Neutrophil (primary cell): ENCODE measurements at regions not wholly inside any gene's neighbourhood (a gene's known extent, or its start where the extent isn't known, plus 50 kb on each side); places are given as distances from the start of the nearest gene placed in this dataset.

Source experiments
- H3K27ac ChIP-seq: fragments of 200-600 bp; sonication (generic); 2 replicates; pipeline ENCODE4 v1.5.1; 2016; ENCODE audit warnings: mild to moderate bottlenecking, moderate library complexity
- H3K27me3 ChIP-seq: fragments of 200-600 bp; sonication (generic); 2 replicates; pipeline ENCODE4 v1.6.0; 2016; ENCODE audit warnings: mild to moderate bottlenecking
- H3K36me3 ChIP-seq: fragments of 200-600 bp; sonication (generic); 2 replicates; pipeline ENCODE4 v1.5.1; 2017
- H3K4me1 ChIP-seq, 2 experiments: fragments of 200-600 bp in 1 of 2; sonication (generic) in 1 of 2; 1 replicate in 1 of 2; 2 replicates in 1 of 2; pipeline versions ENCODE4 v1.5.1 to v1.6.1; 2013 to 2016; ENCODE audit warnings: low read depth in 1 of 2, low read length in 1 of 2, mild to moderate bottlenecking in 1 of 2, moderate library complexity in 1 of 2; ENCODE audit not compliant: control insufficient read depth in 1 of 2, insufficient read depth in 1 of 2
- H3K4me3 ChIP-seq, 2 experiments: fragments of 200-600 bp in 1 of 2; sonication (generic) in 1 of 2; 1 replicate in 1 of 2; 2 replicates in 1 of 2; pipeline ENCODE4 v1.5.1; 2013 to 2016; ENCODE audit warnings: low read depth in 1 of 2, low read length in 1 of 2, mild to moderate bottlenecking in 1 of 2, moderate library complexity in 1 of 2
- H3K9me3 ChIP-seq: fragments of 200-600 bp; sonication (generic); 2 replicates; pipeline ENCODE4 v1.5.1; 2016
- CTCF ChIP-seq: fragments of 200-600 bp; sonication (generic); IDR thresholded peaks from 2 replicates; pipeline ENCODE4 v1.5.1; 2016; ENCODE audit warnings: antibody characterized with exemption

DNA sequence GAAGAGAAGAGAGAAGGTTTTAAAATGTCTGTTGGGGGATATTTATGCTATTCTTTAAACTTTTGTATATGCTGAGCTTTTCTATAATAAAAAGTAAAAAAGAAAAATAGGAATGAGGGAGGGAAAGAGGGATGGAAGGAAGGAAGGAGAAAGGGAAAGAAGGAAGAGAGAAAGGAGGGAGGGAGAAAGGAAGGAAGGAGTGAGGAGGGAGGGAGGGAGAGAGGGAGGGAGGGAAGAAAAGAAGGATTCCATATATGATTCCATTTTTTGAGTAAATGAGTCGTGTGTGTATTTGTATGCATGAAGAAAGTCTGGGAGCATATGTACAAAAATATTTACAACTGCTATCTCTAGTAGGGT, 120.9 kb upstream of the ZBTB40 start:
- peaks cover 11% of the 10 kb centered on the region for H3K27me3 ChIP-seq
- no peaks in the 10 kb centered on the region for H3K36me3 ChIP-seq
- H3K27ac ChIP-seq: no peak overlapping the region
- H3K4me1 ChIP-seq: no peaks in the 10 kb centered on the region
- TF ChIP-seq CTCF: no peak
- H3K9me3 ChIP-seq: no peaks in the 10 kb centered on the region
- no peak overlapping the region for H3K4me3 ChIP-seq

- peaks cover 11% of the 10 kb centered on the region for H3K27me3 ChIP-seq
- no peak for TF ChIP-seq CTCF
- no peaks in the 10 kb centered on the region for H3K4me1 ChIP-seq
- no peaks in the 10 kb centered on the region for H3K36me3 ChIP-seq
- no peak overlapping the region for H3K4me3 ChIP-seq
- H3K9me3 ChIP-seq: no peaks in the 10 kb centered on the region
- H3K27ac ChIP-seq: no peak overlapping the region
Observed at GRCh38 chr1:22331618-22332423, 119.8 kb upstream of the ZBTB40 start.

- TF ChIP-seq CTCF: no peak
- H3K9me3 ChIP-seq: no peaks in the 10 kb centered on the region
Observed at GRCh38 chr1:22332424-22332717, 119.3 kb upstream of the ZBTB40 start.

GRCh38 chr1:22332795-22333499, 118.7 kb upstream of the ZBTB40 start:
- Histone ChIP-seq H3K27ac (no peak overlapping the region), H3K27me3 (peaks cover 11% of the 10 kb centered on the region), H3K36me3 (no peaks in the 10 kb centered on the region), H3K4me3 (no peak overlapping the region), H3K4me1 (no peaks in the 10 kb centered on the region), H3K9me3 (no peaks in the 10 kb centered on the region)
- TF ChIP-seq CTCF: no peak

More at GRCh38 chr1:22332424-22332717, 119.3 kb upstream of the ZBTB40 start:
- Histone ChIP-seq H3K4me1 (no peaks in the 10 kb centered on the region), H3K36me3 (no peaks in the 10 kb centered on the region), H3K4me3 (no peak overlapping the region), H3K27me3 (peaks cover 11% of the 10 kb centered on the region), H3K27ac (no peak overlapping the region)

DNA sequence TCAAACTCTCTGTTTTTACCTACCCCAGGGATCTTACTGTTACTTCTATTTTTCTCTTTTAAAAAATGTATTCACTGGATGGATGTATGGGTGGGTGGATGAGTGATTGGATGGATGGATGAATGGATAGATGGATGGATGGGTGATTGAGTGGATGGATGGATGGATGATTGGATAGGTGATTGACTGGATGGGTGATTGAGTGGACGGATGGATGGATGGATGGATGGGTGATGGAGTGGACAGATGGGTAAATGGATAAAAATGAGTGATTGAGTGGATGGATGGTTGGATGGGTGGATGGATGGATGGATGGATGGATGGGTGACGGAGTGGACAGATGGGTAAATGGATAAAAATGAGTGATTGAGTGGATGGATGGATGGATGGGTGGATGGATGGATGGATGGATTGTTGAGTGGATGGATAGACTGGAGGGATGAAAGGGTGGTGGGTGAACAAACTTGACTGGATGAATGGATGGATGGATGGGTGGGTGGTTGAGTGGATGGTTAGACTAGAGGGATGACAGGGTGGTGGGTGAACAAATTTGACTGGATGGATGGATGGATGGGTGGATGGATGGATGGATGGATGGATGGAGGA, 118.0 kb upstream of the ZBTB40 start:
- Histone ChIP-seq H3K36me3 (no peaks in the 10 kb centered on the region), H3K9me3 (no peaks in the 10 kb centered on the region), H3K27me3 (peaks cover 11% of the 10 kb centered on the region), H3K4me1 (no peaks in the 10 kb centered on the region), H3K4me3 (no peak overlapping the region), H3K27ac (no peak overlapping the region)
- no peak for TF ChIP-seq CTCF
